ENCODE measurements at regions not wholly inside any gene's neighbourhood (a gene's known extent, or its start where the extent isn't known, plus 50 kb on each side); places are given as distances from the start of the nearest gene placed in this dataset.

DNA sequence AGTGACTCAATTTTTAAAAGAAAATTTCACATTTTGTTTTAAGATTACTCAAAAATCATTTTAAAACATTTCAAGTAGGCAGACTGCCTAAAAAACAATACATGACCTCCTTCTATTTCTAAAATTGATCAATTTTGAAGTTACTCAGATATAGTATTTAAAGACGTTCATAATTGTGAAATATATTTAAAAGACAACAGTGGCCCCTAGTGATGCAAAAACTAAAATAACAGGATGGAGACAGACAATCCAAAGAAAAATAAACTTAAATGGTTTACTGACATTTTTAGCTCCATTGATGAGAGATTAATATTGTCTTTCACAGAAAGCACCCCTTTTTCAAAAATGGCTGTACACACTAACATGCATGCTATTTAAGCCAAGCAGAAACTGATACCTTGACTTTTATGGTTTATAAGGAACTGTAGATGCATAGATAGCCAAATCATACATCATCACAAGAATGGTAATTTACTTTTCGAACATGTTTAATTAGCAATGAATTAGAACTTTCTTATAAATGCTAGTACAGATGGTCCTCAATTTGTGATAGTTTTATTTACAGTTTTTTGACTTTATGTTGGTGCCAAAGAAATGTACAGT, 69.8 kb upstream of the FAT4 start:
- TF ChIP-seq MAFK (IDR thresholded peaks at IDR 0.05; ENCODE audit: low read length), result no peak
- TF ChIP-seq POLR2A (conservative IDR thresholded peaks at IDR 0.05), result no peak
- TF ChIP-seq CTCF (IDR thresholded peaks at IDR 0.05 in 2 of 3, conservative IDR thresholded peaks at IDR 0.05 in 1 of 3; ENCODE audit: insufficient read depth in 2 of 3, low read depth in 1 of 3, low read length in 3 of 3), result peak in 1 of 3 experiments; percentile 14; a peak in 1 of 6 replicates
